Stimulated activated CD4-positive, alpha-beta T cell treated with anti-CD3 and anti-CD28 coated beads, TNF-alpha, amount 100 ng/mL, for 24 hours (primary cell): ENCODE measurements at regions not wholly inside any gene's neighbourhood (a gene's known extent, or its start where the extent isn't known, plus 50 kb on each side); places are given as distances from the start of the nearest gene placed in this dataset.

Experiments
- DNase-seq, 3 experiments: peaks; one replicate each; pipeline ENCODE4 v3.0.0-alpha.2; 2020; ENCODE audit warnings: low read depth in 3 of 3

DNA sequence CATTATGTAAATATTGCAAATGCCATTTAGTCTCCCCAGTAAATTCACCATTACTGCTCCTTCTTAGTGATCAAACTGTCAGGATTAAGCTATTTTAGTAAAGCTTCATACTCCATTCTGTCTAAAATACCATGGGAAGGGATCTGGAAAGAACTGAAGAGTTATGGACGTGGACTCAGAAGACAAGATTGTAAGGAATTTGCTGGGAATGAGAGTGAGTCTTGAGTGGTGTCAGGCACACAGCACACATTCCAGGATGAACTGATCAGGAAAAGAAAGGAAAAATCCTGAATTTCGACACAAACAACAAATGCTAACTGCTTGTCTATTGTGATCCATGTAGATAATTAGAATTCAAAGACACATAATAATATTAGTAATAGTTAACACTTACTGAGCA lies 311.0 kb downstream of the CENPC start:
- no peak for DNase-seq

DNA sequence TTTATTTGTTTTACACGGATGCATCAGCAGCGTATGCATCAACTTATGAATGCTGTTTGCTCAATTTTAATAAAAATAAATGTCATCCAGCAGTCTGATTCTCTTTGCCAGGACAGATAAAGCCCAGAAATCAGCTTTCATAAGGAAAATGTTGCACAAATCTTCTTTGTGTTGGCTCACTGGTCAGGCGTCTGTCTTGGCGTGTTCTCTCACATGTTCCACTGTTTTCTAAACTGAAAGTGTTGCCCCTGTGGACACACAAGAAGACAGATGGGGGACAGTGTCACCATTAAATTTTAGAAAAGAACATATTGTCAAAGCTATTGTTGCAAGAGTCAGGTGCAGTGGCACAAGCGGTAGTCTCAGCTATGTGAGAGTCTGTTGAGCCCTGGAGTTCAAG lies 316.2 kb downstream of the CENPC start:
- no peak for DNase-seq

DNA sequence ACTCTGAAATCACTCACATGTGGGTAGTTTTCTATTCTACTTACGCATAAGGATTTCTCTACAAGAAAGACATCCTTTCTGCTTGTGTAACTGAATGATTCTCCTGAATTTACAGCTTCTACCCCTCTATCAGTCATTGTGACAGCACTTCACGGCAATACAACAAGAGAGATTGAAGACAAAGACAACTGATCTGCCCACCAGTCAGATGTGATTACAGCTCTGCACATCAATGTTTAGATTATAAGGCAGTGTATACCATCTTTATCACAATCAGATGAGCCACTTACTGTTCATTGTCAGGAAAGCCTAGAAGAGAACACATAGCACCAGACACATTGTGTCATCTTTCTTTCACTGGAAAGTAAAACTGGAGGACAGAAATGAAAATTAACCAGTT lies 324.4 kb downstream of the CENPC start:
- DNase-seq, result no peak

DNA sequence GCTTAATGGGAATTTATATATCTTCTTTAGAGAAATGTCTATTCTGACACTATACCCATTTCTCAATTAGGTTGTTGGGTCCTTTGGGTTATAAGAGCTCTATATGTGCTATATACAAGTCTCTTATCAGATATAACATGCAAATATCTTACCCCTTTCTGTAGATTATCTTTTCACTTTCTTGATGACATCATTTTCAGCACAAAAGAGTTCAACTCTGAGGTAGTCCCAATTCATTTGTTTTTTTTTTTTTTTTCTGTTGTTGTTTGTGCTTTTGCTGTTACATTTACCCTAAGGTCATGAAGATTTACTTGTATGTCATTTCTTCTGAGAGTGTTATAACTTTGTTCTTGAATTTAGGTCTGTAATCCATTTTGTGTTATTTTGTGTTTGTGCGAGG lies 326.4 kb downstream of the CENPC start:
- DNase-seq, result no peak

DNA sequence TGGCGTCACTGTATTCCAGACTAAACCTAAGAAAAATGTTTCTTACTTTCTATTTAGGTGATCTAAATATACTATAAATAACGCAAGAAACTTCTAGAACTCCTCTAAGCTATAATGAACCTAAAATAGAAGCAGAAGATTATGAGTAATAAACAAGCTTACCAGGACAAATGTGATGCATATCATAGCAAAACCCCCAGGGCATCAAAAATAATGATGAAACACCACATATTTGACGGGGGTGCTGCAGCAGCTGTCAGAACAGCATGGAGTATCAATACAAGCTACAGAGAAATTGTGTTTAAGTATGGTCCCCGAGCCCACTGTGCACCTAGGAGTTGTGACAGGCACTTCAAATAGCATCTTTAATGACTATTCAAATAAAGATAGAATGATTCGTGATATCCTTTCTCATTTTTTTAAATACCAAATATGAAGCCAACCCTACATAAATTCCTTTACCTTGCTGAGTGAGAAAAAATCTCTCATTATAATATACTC lies 337.3 kb downstream of the CENPC start:
- no peak for DNase-seq

DNA sequence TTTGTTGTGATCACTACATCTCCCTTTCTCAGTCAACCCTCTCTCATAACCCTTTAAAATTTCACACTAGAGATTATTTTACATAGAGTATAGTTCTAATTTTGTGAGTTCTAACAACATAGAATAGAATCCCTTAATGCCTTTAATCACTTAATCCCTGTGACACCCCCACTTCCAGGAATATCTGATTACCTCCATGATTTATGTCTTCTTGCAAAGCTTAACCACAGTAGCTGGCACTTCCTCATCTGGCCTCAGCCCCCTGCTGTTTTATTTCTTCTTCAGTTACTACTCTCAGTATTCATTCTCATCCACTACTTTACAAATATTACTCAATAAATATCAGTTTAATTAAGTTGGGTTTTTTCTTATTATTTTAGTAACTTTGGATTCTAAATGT lies 340.9 kb downstream of the CENPC start:
- DNase-seq, result no peak

DNA sequence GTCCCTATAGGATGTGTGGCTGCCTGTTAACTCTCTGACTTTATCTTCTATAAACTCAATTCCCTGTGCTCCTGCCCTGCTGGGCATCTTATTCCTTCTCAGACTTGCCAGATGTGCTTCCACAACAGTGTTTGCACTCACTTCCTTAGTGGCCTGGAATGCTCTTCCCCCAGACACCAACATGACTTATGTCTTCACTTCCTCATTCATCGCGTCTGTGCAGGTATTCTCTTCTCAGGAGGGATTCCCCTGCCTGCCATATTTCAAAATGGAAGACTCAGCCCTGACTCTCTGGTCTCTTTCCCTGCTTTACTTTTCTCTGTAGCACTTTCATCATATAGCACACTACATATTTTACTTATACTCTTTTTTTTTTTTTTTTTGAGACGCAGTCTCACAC lies 344.0 kb downstream of the CENPC start:
- DNase-seq, result no peak

DNA sequence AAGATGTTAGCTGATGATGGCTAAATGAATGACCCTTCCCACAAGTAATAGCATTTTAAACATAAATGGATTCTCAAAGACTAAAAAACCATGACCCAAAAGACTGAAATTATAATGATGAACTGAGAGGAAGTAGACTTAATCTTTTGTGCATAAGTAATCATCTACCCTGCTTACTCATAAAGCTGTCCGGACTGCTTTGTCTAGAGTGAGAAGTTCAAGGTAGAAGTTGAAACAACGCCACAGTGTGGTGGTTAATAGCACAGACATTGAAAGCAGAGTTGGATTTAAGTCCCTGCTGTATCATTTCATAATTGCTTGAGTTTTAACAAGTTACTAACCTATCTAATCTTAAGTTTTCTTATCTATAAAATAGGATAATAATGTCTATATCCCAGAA lies 346.6 kb downstream of the CENPC start:
- no peak for DNase-seq

DNA sequence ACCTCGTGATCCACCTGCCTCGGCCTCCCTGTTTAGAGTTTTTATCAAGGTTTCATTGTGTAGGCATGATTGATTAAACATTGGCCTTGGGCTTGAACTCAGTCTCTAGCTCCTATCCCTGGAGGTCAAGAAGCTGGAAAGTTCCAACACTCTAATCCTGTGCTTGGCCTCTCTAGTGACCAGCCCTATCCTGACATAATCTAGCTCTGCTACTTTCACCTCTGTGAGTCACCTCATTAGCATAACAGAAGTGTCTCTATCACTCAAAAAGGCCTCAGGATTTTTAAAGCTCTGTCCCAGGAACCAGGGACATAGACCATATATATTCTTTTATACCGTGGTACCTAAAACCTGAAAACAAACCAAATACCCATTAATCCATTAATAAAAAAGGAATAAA lies 377.5 kb downstream of the CENPC start:
- DNase-seq, result no peak

DNA sequence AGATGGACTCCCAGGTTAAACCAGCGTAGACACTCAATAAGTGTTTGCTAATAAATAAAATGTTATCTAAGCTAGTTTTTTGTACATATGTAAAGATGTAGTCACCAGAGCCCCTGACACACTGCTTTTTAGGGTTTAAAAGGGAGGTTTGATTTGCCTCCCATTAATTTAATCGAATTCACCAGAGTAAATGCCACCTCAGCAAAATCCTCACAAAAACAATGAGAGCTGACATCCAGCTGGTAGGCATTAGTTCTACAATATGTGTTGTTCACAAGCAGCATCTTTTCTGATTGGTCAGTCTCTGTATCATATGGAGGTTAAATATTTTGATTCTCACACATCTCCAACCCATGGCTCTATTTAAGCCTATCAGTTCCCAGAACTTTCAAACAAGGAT lies 382.6 kb downstream of the CENPC start:
- no peak for DNase-seq

DNA sequence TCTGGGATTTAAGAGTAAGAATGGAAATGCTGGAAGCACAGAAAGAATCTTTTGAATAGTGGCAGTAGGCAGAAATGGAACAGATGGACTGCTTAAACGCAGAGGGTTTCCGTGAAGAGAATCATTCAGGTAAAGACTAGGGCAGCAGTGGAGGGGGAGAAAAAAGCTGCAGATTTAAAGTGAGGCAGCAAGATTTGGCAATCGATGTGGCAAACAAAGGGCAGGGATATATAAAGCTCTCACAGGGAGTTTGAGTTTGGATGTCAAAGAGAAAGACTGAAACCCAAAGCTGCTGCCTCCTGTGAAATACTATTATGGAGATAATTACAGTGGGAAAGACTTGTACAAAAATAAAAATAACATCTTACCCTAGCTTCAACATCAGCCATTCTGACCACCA lies 384.0 kb downstream of the CENPC start:
- no peak for DNase-seq

DNA sequence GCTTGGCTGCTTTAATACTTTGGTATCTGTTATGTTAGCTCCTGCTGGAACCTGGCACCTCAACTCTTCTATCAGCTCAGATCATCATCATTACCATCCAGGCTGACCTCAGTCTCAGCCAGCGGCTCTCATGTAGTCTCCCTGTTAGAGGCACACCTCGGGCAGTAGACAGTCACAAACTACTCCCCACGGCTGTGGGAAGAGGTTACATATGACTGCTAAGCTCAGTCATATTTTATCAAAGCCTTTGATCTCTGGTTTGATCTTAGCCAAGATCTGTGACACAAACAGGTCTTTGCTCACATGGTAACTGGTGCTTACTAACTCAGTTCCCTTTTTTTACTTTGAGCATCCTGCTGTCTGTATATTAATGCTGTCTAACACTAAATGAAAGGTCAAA lies 384.9 kb downstream of the CENPC start:
- DNase-seq, result no peak

DNA sequence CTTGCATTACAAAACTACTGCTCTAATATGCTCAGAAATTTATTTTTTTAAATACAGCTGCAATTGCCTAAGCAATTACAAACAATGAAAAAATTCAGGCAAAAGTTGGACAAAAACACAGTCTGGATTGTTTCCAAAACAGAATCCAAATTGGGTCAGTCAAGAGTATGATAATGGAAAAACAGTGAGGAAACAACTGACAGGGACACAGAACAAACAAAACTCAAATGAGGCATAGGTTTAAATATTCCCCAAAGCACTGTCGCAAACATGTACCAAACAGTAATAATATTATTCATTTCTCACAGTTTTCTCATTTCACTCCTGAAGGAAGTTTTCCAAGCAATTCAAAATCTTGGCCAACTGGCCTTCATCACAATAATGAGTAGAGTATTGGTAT lies 386.6 kb downstream of the CENPC start:
- no peak for DNase-seq

DNA sequence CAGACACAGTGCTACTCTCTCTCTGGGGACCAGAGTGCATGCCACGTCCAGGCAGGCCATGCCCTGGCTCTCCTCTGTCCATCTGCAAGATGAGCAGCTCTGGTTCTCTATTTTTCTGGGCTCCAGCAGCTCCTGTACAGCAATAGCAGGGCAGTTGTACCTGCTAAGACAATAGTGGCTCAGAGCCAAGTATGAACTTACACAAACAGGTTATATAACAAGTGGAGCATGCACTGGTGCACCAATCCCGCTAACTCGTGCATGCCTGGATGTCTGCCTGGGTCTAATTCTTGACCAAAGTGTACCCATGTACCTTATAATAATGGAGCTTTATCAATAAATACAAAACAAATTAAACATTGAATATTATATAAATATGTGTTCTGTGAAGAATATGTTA lies 392.3 kb downstream of the CENPC start:
- DNase-seq, result no peak

DNA sequence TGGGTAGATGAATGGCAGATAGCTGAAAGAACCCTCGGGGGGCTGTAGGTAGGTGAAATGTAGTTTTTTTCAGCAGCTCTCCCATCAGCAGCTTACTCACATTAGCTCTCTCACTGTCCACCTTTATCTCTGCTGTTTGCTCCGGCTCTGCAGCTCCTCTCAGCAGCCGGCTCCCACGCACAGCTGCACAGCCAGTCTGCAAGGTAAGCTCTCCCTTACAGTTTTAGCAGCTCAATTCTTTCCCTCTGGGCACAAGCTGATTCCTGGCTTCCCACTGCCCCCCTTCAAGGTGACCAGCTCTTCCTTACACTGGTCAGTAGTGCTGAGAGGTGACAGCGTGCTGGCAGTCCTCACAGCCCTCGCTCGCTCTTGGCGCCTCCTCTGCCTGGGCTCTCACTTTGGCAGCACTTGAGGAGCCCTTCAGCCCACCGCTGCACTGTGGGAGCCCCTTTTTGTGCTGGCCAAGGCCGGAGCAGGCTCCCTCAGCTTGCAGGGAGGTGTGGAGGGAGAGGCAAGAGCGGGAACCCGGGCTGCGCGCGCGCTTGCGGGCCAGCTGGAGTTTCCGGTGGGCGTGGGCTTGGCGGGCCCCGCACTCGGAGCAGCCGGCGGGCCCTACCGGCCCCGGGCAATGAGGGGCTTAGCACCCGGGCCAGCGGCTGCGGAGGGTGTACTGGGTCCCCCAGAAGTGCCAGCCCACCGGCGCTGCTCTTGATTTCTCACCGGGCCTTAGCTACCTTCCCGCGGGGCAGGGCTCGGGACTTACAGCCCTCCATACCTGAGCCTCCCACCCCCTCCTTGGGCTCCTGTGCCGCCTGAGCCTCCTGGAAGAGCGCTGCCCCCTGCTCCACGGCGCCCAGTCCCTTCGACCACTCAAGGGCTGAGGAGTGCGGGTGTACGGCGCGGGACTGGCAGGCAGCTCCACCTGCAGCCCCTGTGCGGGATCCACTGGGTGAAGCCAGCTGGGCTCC lies 393.6 kb downstream of the CENPC start:
- DNase-seq, result no peak

DNA sequence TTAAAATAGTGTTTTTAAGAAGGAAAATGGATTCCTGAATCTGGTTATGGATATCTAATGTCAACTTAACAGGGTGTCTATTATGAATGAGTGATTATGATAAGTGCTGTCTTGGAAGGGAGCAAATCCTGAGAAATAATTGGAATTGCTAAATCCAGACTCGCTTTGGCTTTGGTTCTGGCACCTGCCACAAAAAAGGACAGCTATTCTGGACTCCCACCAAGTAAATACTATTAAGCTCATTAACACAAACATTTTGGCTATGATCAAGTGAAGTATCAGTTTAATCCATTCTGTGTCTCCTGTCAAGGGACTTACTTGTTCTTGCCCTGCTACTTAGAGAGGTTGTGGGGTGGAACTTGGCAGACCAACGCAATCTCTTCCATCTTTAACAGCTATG lies 403.7 kb downstream of the CENPC start:
- DNase-seq, result no peak

DNA sequence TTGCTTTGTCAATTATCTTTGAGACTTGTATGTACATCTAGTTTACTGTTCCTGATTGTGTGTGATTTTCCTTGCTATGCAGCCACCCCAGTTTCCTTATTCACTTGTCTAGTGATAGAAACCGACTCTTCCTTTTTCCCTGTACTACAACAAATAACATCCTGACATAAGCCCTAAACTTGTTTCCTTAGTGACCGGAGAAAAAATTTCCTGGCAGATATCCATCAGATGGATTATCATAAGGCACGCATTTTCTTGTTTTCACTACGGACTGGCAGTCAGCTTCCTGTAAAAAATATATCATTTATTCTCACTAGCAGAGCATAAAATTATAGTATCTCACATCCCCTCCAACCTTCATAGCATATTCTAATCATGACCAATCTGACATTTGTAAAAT lies 410.7 kb downstream of the CENPC start:
- no peak for DNase-seq

DNA sequence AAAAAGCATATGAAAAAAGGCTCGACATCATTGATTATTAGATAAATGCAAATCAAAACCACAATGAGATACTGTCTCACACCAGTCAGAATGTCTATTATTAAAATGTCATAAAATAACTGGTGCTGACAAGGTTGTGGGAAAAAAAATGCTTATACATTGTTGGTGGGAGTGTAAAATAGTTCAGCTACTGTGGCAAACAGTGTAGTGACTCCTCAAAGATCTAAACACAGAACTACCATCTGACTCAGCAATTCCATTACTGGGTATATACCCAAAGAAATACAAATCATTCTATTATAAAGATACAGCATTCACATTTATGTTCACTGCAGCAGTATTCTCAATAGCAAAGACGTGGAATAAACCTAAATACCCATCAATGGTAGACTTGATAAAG lies 412.1 kb downstream of the CENPC start:
- no peak for DNase-seq

DNA sequence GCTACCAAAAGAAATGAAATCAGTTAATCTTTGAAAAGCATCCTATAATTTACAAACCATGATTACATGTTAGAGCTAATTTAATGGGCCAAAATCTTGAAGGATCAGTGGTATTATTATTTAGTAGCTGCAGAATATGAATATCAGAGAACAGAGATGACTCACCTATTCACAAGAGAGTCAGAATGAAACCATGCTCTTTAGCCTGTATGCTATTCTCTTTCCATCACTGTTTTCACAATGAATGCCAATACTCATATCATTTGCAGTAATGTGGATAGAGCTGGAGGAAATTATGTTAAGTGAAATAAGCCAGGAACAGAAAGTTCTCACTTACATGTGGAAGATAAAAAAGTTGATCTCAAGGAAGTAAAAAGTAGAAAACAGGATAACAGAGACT lies 414.1 kb downstream of the CENPC start:
- no peak for DNase-seq

DNA sequence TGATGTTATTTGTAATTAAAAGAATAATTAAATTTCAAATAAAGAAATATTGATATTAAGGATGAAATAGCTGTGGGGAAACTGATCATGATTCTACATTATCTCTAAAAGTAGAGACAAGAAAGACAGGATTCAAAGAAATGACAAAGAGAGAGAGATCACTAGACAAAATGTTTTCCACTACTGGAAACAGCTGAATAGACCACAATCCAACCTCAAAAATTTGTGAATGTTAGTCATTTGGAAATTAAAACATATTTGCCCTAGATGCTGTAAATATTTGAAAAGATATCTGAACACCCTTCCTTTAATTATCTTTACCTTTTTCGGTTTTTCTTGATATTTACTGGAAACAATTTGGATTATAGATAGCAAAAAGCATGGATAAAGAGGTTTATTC lies 414.9 kb downstream of the CENPC start:
- DNase-seq, result no peak

DNA sequence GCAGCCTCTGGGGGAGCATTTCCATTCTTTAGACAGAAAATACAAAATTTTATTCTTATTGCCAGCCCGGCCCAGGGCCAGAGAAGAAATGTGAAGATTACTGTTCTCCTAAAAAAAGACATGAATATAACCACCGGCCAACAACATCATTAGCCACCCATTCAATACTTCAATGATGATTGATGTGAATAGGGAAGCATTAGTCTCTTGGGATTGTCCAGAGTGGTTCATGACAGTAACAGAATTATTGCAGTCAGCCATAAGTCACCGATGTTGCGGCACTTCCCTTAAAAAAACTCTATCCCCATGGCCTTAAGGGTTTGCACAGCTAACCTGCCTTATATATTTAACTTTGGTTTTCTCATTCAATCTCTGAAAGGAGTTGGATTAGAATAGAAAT lies 418.7 kb downstream of the CENPC start:
- DNase-seq, result no peak

DNA sequence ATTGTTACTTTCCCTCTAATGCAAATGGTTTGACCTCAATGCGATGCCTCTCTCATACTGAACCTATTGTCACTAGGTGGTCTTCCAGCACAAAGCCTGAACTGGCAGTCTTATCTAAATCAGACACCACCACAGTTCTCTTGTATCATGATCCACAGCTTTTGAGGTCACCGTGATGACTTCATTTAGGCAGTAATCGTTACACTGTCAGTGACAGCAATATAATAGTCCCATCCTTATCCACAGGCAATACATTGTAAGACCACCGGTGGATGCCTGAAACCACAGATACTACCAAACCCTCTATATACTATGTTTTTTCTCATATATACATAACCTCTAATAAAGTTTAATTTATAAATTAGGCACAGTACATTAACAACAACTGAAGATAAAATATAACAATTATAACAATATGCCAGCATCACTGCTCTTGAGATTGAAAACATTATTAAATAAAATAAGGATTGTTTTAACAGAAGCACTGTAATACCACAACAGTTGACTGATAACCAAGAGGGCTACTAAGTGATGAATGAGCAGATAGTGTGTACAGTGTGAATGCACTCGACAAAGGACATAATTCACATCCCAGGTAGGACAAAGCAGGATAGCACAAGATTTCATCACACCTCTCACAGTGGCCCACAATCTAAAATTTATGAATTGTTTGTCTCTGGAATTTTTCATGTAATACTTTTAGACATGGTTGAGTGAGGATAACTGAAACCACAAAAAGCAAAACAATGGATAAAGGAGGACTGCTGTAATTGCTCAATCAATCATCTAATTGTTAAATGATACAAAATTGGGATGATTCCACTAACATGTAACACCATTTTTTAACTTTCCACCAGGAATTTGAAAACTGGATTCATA lies 419.4 kb downstream of the CENPC start:
- no peak for DNase-seq

DNA sequence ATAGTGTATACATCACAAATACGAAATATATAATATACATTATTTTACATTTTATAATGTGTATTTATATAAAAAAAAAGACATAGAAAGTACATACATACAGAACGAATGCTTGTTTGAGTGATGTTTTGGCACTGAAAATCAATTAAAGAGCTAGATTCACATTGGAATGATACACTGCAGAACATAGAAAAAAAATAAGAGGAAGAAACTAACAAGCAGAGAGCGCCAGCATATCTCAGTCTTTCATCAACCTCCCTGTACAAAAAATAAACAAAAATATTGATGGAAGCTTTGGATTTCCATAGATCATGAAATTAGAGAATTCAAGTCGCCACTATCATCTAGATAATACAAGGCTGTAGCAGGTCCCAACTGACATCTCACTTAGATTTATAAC lies 420.6 kb downstream of the CENPC start:
- DNase-seq, result no peak
